Activated naive CD8-positive, alpha-beta T cell treated with anti-CD3 and anti-CD28 coated beads, Interleukin-2, amount 50 U/mL, for 24 hours (primary cell): ENCODE measurements at regions not wholly inside any gene's neighbourhood (a gene's known extent, or its start where the extent isn't known, plus 50 kb on each side); places are given as distances from the start of the nearest gene placed in this dataset.

Experiments
- ATAC-seq: fragments of 150-1000 bp; cut with Tn5 transposase; one replicate; pipeline ENCODE4 v1.10.0; 2021
- DNase-seq: peaks from one replicate; pipeline ENCODE4 v3.0.0; 2021
- H3K27ac Mint-ChIP-seq: one replicate; pipeline ENCODE4 v1.8.0; 2021; ENCODE audit warnings: mild to moderate bottlenecking, mixed read lengths
- H3K27me3 Mint-ChIP-seq: one replicate; pipeline ENCODE4 v1.8.0; 2021; ENCODE audit warnings: mixed read lengths
- H3K36me3 Mint-ChIP-seq: one replicate; pipeline ENCODE4 v1.8.0; 2021; ENCODE audit warnings: low read depth, mixed read lengths
- H3K4me1 Mint-ChIP-seq: one replicate; pipeline ENCODE4 v1.8.0; 2021; ENCODE audit warnings: mixed read lengths
- H3K4me3 Mint-ChIP-seq: one replicate; pipeline ENCODE4 v1.8.0; 2021; ENCODE audit warnings: mild to moderate bottlenecking, moderate library complexity, mixed read lengths
- H3K9me3 Mint-ChIP-seq: one replicate; pipeline ENCODE4 v1.8.0; 2021; ENCODE audit warnings: mixed read lengths

- Mint-ChIP-seq H3K9me3 (no peaks in the 10 kb centered on the region), H3K4me3 (no peak overlapping the region), H3K27me3 (peaks cover 10% of the 10 kb centered on the region)
Observed at GRCh38 chr1:94607398-94607797, 65.8 kb upstream of the F3 start.

GRCh38 chr1:94606471-94606870 is 64.9 kb upstream of the F3 start:
- DNase-seq, result no peak
- Mint-ChIP-seq H3K9me3 (no peaks in the 10 kb centered on the region), H3K36me3 (no peaks in the 10 kb centered on the region), H3K4me1 (no peaks in the 10 kb centered on the region), H3K4me3 (no peak overlapping the region), H3K27me3 (peaks cover 12% of the 10 kb centered on the region), H3K27ac (no peak overlapping the region)
- ATAC-seq, result no peak

More at GRCh38 chr1:94607398-94607797, 65.8 kb upstream of the F3 start:
- Mint-ChIP-seq H3K4me1 (no peaks in the 10 kb centered on the region), H3K27ac (no peak overlapping the region), H3K36me3 (no peaks in the 10 kb centered on the region)
- no peak for ATAC-seq
- DNase-seq, result no peak

GRCh38 chr1:94603663-94604062 is 62.1 kb upstream of the F3 start:
- no peak overlapping the region for H3K4me3 Mint-ChIP-seq
- DNase-seq (no peak), ATAC-seq (no peak)
- no peaks in the 10 kb centered on the region for H3K36me3 Mint-ChIP-seq
- no peak overlapping the region for H3K27ac Mint-ChIP-seq
- no peaks in the 10 kb centered on the region for H3K9me3 Mint-ChIP-seq
- peaks cover 16% of the 10 kb centered on the region for H3K27me3 Mint-ChIP-seq
- no peaks in the 10 kb centered on the region for H3K4me1 Mint-ChIP-seq

GRCh38 chr1:94602802-94603625 is 61.5 kb upstream of the F3 start:
- DNase-seq (no peak), ATAC-seq (no peak)
- Mint-ChIP-seq H3K36me3 (no peaks in the 10 kb centered on the region), H3K4me1 (no peaks in the 10 kb centered on the region), H3K27ac (no peak overlapping the region), H3K4me3 (no peak overlapping the region), H3K9me3 (no peaks in the 10 kb centered on the region), H3K27me3 (peaks cover 16% of the 10 kb centered on the region)

GRCh38 chr1:94602316-94602715 is 60.8 kb upstream of the F3 start:
- Mint-ChIP-seq H3K4me1 (no peaks in the 10 kb centered on the region), H3K4me3 (no peak overlapping the region), H3K36me3 (no peaks in the 10 kb centered on the region), H3K27ac (no peak overlapping the region), H3K9me3 (no peaks in the 10 kb centered on the region), H3K27me3 (peaks cover 16% of the 10 kb centered on the region)
- DNase-seq, result no peak
- no peak for ATAC-seq

GRCh38 chr1:94600556-94600955 is 59.0 kb upstream of the F3 start:
- no peak overlapping the region for H3K27ac Mint-ChIP-seq
- peaks cover 16% of the 10 kb centered on the region for H3K27me3 Mint-ChIP-seq
- DNase-seq (no peak), ATAC-seq (no peak)
- no peaks in the 10 kb centered on the region for H3K36me3 Mint-ChIP-seq
- no peaks in the 10 kb centered on the region for H3K4me1 Mint-ChIP-seq
- H3K4me3 Mint-ChIP-seq, result no peak overlapping the region
- no peaks in the 10 kb centered on the region for H3K9me3 Mint-ChIP-seq

GRCh38 chr1:94599095-94599813 is 57.7 kb upstream of the F3 start:
- ATAC-seq (no peak), DNase-seq (no peak)
- no peak overlapping the region for H3K4me3 Mint-ChIP-seq
- no peaks in the 10 kb centered on the region for H3K9me3 Mint-ChIP-seq
- peaks cover 16% of the 10 kb centered on the region for H3K27me3 Mint-ChIP-seq
- H3K36me3 Mint-ChIP-seq, result no peaks in the 10 kb centered on the region
- H3K27ac Mint-ChIP-seq, result no peak overlapping the region
- no peaks in the 10 kb centered on the region for H3K4me1 Mint-ChIP-seq

- Mint-ChIP-seq H3K9me3 (no peaks in the 10 kb centered on the region), H3K27me3 (peaks cover 8% of the 10 kb centered on the region), H3K4me1 (no peaks in the 10 kb centered on the region), H3K36me3 (no peaks in the 10 kb centered on the region), H3K27ac (no peak overlapping the region), H3K4me3 (no peak overlapping the region)
- no peak for ATAC-seq
- DNase-seq, result no peak
Observed at GRCh38 chr1:94597701-94598100, 56.1 kb upstream of the F3 start.

- no peaks in the 10 kb centered on the region for H3K36me3 Mint-ChIP-seq
- no peaks in the 10 kb centered on the region for H3K9me3 Mint-ChIP-seq
- no peak overlapping the region for H3K4me3 Mint-ChIP-seq
- H3K27me3 Mint-ChIP-seq, result peaks cover 4% of the 10 kb centered on the region
- no peak overlapping the region for H3K27ac Mint-ChIP-seq
- no peaks in the 10 kb centered on the region for H3K4me1 Mint-ChIP-seq
- no peak for DNase-seq
- no peak for ATAC-seq
Observed at GRCh38 chr1:94596260-94596659, 54.7 kb upstream of the F3 start.

- H3K27me3 Mint-ChIP-seq, result peaks cover 4% of the 10 kb centered on the region
- ATAC-seq (no peak), DNase-seq (no peak)
- no peaks in the 10 kb centered on the region for H3K4me1 Mint-ChIP-seq
- no peaks in the 10 kb centered on the region for H3K9me3 Mint-ChIP-seq
- no peak overlapping the region for H3K4me3 Mint-ChIP-seq
- no peaks in the 10 kb centered on the region for H3K36me3 Mint-ChIP-seq
- no peak overlapping the region for H3K27ac Mint-ChIP-seq
Observed at GRCh38 chr1:94595658-94596057, 54.1 kb upstream of the F3 start.

GRCh38 chr1:94593611-94594010 is 52.1 kb upstream of the F3 start:
- H3K9me3 Mint-ChIP-seq, result no peaks in the 10 kb centered on the region
- H3K36me3 Mint-ChIP-seq, result no peaks in the 10 kb centered on the region
- no peak overlapping the region for H3K27ac Mint-ChIP-seq
- no peaks in the 10 kb centered on the region for H3K27me3 Mint-ChIP-seq
- DNase-seq, result no peak
- no peak overlapping the region for H3K4me3 Mint-ChIP-seq
- H3K4me1 Mint-ChIP-seq, result no peaks in the 10 kb centered on the region
- ATAC-seq, result no peak

GRCh38 chr1:94592571-94592920 is 51.0 kb upstream of the F3 start:
- DNase-seq (no peak), ATAC-seq (no peak)
- Mint-ChIP-seq H3K27me3 (no peaks in the 10 kb centered on the region), H3K36me3 (no peaks in the 10 kb centered on the region), H3K4me3 (no peak overlapping the region), H3K4me1 (no peaks in the 10 kb centered on the region), H3K27ac (no peak overlapping the region), H3K9me3 (no peaks in the 10 kb centered on the region)

GRCh38 chr1:94591823-94592570 is 50.4 kb upstream of the F3 start:
- Mint-ChIP-seq H3K27ac (no peak overlapping the region), H3K9me3 (no peaks in the 10 kb centered on the region)
- ATAC-seq, result no peak

More at GRCh38 chr1:94591823-94592570, 50.4 kb upstream of the F3 start:
- no peaks in the 10 kb centered on the region for H3K27me3 Mint-ChIP-seq
- no peak overlapping the region for H3K4me3 Mint-ChIP-seq
- DNase-seq, result no peak
- H3K4me1 Mint-ChIP-seq, result no peaks in the 10 kb centered on the region
- H3K36me3 Mint-ChIP-seq, result no peaks in the 10 kb centered on the region
